Esophagus squamous epithelium (tissue), 5 donors: ENCODE measurements at regions not wholly inside any gene's neighbourhood (a gene's known extent, or its start where the extent isn't known, plus 50 kb on each side); places are given as distances from the start of the nearest gene placed in this dataset.
A peak's percentile ranks its signal among the peaks of the same experiment; 100 is the strongest.
"Not testable (repeated sequence)": the region's sequence is repeated elsewhere in the genome, so short reads cannot be mapped to it uniquely, and the experiment has no call there.

Source experiments
- DNase-seq: peaks from one replicate; lab custom pipeline; 2025; lab: John Stamatoyannopoulos, UW
- H3K27ac ChIP-seq, 4 donors: fragments of 200-600 bp; sonication (generic); one replicate each; pipeline ENCODE4 v1.5.1; 2016 to 2019; ENCODE audit warnings: mild to moderate bottlenecking in 1 of 4
- H3K27me3 ChIP-seq, 4 donors: fragments of 200-600 bp; sonication (generic); 1 replicate in 3 of 4; 2 replicates in 1 of 4; pipeline versions ENCODE4 v1.5.1 to v1.6.0; 2017 to 2021; ENCODE audit warnings: antibody characterized with exemption in 1 of 4
- H3K36me3 ChIP-seq, 3 donors: fragments of 200-600 bp; sonication (generic); one replicate each; pipeline ENCODE4 v1.5.1; 2016 to 2019
- H3K4me1 ChIP-seq, 3 donors: fragments of 200-600 bp; sonication (generic); one replicate each; pipeline ENCODE4 v1.5.1; 2017 to 2019
- H3K4me3 ChIP-seq, 4 donors: fragments of 200-600 bp; sonication (generic); 1 replicate in 3 of 4; 2 replicates in 1 of 4; pipeline ENCODE4 v1.5.1; 2016 to 2019; ENCODE audit warnings: mild to moderate bottlenecking in 2 of 4, moderate library complexity in 1 of 4
- H3K9me3 ChIP-seq, 3 donors: fragments of 200-600 bp; sonication (generic); one replicate each; pipeline ENCODE4 v1.5.1; 2016 to 2019
- CTCF ChIP-seq, 6 experiments: fragments of 450-650 bp in 4 of 6; fragments of 200-600 bp in 2 of 6; sonication (generic) in 2 of 6; IDR thresholded peaks; one replicate each; pipeline ENCODE4 v1.5.1; 2016 to 2019; ENCODE audit warnings: antibody characterized with exemption in 6 of 6, mild to moderate bottlenecking in 4 of 6, moderate library complexity in 4 of 6
- POLR2A ChIP-seq, 4 donors: fragments of 450-650 bp; IDR thresholded peaks; one replicate each; pipeline ENCODE4 v1.6.1; 2017; ENCODE audit warnings: antibody characterized with exemption in 4 of 4, mild to moderate bottlenecking in 4 of 4, moderate library complexity in 3 of 4
- WGBS, 2 donors: methylation state at CpG; one replicate each; pipeline ENCODE4 v1.1.5; 2018; 5-methylcytosine and 5-hydroxymethylcytosine counted together
- intact Hi-C: fragments of 100-400 bp; cut with DNase I; formaldehyde crosslinking; loops from one replicate; pipeline ENCODE4 v1.15.0; 2022
- donor health status: DM: yes; HTN: yes; CAD: no.

GRCh38 chr3:153495422-153495821, 333.4 kb downstream of the RAP2B start:
- intact Hi-C loops, result no loop called here
- TF ChIP-seq POLR2A (IDR thresholded peaks at IDR 0.05) (no peak), CTCF (IDR thresholded peaks at IDR 0.05) (no peak)

DNA sequence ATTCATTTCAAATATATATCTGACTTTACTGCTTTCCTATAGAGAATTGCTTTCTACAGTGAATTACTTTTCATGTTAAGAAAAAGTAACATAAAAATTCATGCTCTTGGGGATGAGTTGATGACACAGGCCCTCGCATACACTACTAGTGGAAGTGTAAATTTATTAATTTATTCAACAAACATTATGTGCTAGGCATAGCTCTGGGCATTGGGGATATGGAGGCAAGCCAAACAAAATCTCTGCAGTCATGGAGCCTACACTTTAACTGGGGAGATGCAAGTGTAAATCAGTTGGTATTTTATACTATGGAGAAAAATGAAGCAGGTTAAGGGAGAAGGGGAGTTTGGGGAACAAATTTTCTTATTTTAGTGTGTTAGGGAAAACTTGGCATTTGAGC, 340.7 kb downstream of the RAP2B start:
- DNase-seq, result no peak
- no peak for TF ChIP-seq CTCF (IDR thresholded peaks at IDR 0.05)
- TF ChIP-seq POLR2A (IDR thresholded peaks at IDR 0.05), result no peak
- Histone ChIP-seq H3K9me3 (no peaks in the 10 kb centered on the region), H3K4me1 (no peaks in the 10 kb centered on the region), H3K36me3 (no peaks in the 10 kb centered on the region), H3K27me3 (no peaks in the 10 kb centered on the region), H3K4me3 (no peak overlapping the region), H3K27ac (no peak overlapping the region)
- 56 to 86% methylated on average over 1 of the region's 1 CpG for WGBS, 2 donors
- intact Hi-C loops, result no loop called here

More at GRCh38 chr3:153495422-153495821, 333.4 kb downstream of the RAP2B start:
- no peak for DNase-seq
- Histone ChIP-seq H3K4me3 (no peak overlapping the region), H3K27ac (no peak overlapping the region), H3K4me1 (no peaks in the 10 kb centered on the region), H3K36me3 (no peaks in the 10 kb centered on the region), H3K27me3 (no peaks in the 10 kb centered on the region), H3K9me3 (no peaks in the 10 kb centered on the region)

DNA sequence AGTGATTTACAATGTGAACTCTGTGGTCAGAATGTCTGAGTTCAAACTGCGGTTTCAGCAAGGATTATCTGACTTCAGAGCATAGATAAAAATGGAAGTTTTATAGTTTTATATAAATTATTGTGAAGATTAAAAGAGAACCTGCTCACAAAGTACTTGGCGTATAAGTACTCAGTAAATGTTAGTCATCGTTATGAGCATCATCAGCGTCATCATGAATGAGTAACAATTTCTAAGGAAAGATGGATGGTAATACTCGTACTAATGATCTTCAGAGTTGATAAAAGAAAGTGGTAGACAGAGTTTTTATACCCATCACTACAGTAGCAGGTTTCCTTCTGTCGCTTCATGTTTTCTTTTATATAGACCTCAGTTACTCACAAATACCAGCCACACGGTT, 341.8 kb downstream of the RAP2B start:
- WGBS, 2 donors, result 71 to 85% methylated on average over 7 of the region's 7 CpGs
- no peaks in the 10 kb centered on the region for H3K4me1 ChIP-seq
- H3K27me3 ChIP-seq, result no peaks in the 10 kb centered on the region
- no peaks in the 10 kb centered on the region for H3K36me3 ChIP-seq
- intact Hi-C loops, result no loop called here
- no peak overlapping the region for H3K4me3 ChIP-seq
- TF ChIP-seq CTCF (IDR thresholded peaks at IDR 0.05) (no peak), POLR2A (IDR thresholded peaks at IDR 0.05) (no peak)
- H3K9me3 ChIP-seq, result no peaks in the 10 kb centered on the region
- no peak for DNase-seq
- no peak overlapping the region for H3K27ac ChIP-seq

DNA sequence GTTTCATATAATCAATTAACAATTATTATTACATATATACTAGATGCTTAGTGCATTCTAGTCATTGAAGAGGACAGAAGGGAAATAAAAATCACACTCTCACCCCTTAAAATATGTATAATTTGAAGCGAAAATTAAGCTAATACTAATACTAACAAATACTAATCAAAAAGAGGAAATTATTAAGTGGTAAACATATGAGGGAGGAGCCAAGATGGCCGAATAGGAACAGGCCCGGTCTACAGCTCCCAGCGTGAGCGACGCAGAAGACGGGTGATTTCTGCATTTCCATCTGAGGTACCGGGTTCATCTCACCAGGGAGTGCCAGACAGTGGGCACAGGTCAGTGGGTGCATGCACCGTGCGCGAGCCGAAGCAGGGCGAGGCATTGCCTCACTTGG, 344.2 kb downstream of the RAP2B start:
- WGBS, 2 donors, result 93 to 95% methylated on average over 8 of the region's 13 CpGs

GRCh38 chr3:153506686-153507085, 344.7 kb downstream of the RAP2B start:
- H3K27me3 ChIP-seq, H3K27ac ChIP-seq, H3K4me3 ChIP-seq, DNase-seq, H3K9me3 ChIP-seq, H3K36me3 ChIP-seq, intact Hi-C loops, H3K4me1 ChIP-seq: not testable (repeated sequence)
- 80 to 81% methylated on average over 1 to 8 of the region's 15 CpGs for WGBS, 2 donors

More for the DNA sequence above, 344.2 kb downstream of the RAP2B start:
- H3K36me3 ChIP-seq, H3K4me3 ChIP-seq, intact Hi-C loops, H3K27ac ChIP-seq, H3K4me1 ChIP-seq, H3K27me3 ChIP-seq, H3K9me3 ChIP-seq, DNase-seq: not testable (repeated sequence)

DNA sequence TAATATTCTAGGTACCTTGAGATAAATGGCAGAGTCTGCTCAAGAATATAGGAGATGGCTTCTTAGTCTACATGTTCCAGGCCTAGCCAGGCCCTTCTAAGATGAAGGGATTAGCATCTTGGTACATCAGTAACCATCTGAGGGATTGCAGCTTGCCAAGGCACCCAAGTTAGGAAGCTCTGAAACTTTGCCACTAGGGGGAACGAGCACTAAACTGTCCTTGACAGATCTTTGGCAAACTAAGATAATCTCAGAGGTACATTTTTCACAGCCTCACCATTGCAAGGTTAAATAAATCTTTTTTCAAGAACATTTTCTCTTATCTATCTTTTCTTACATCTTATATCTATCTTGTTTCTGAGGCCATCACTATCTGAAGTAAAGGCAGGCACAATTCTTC, 351.2 kb downstream of the RAP2B start:
- intact Hi-C loops, result no loop called here
- Histone ChIP-seq H3K4me3 (no peak overlapping the region), H3K9me3 (peaks cover 0 to 4% (median 3%) of the 10 kb centered on the region in 3 donors), H3K27ac (no peak overlapping the region), H3K36me3 (no peaks in the 10 kb centered on the region), H3K27me3 (no peaks in the 10 kb centered on the region), H3K4me1 (no peaks in the 10 kb centered on the region)
- no peak for DNase-seq
- WGBS, 2 donors, result 0% methylated on average over 1 of the region's 1 CpG
- TF ChIP-seq CTCF (IDR thresholded peaks at IDR 0.05), result peak in 1 of 6 experiments; percentile 17
- no peak for TF ChIP-seq POLR2A (IDR thresholded peaks at IDR 0.05)
